Liver (tissue), 7 donors: ENCODE measurements at regions not wholly inside any gene's neighbourhood (a gene's known extent, or its start where the extent isn't known, plus 50 kb on each side); places are given as distances from the start of the nearest gene placed in this dataset.

ENCODE experiments used
- DNase-seq: peaks from one replicate; pipeline ENCODE4 v3.0.0-alpha.2; 2017; ENCODE audit warnings: low spot score
- H3K27ac ChIP-seq, 2 donors: one replicate each; pipeline ENCODE4 v1.7.0; 2013; ENCODE audit warnings: inconsistent platforms in 2 of 2, low read length in 2 of 2, control low read depth in 1 of 2, low read depth in 1 of 2, mild to moderate bottlenecking in 1 of 2
- H3K27me3 ChIP-seq, 4 donors: one replicate each; pipeline versions ENCODE4 v1.6.1 to v1.7.0; 2013; ENCODE audit warnings: low read length in 3 of 4, inconsistent platforms in 1 of 4, mild to moderate bottlenecking in 1 of 4, moderate library complexity in 1 of 4; ENCODE audit not compliant: control insufficient read depth in 4 of 4, insufficient read depth in 4 of 4
- H3K36me3 ChIP-seq, 4 donors: one replicate each; pipeline versions ENCODE4 v1.6.1 to v1.7.0; 2013; ENCODE audit warnings: low read length in 3 of 4, mild to moderate bottlenecking in 3 of 4, low read depth in 1 of 4, moderate library complexity in 1 of 4; ENCODE audit not compliant: control insufficient read depth in 4 of 4, insufficient read depth in 3 of 4
- H3K4me1 ChIP-seq, 4 donors: one replicate each; pipeline versions ENCODE4 v1.6.1 to v1.7.0; 2013; ENCODE audit warnings: low read length in 3 of 4, mild to moderate bottlenecking in 3 of 4, moderate library complexity in 1 of 4; ENCODE audit not compliant: control insufficient read depth in 4 of 4, insufficient read depth in 4 of 4
- H3K4me3 ChIP-seq, 3 donors: one replicate each; pipeline versions ENCODE4 v1.6.1 to v1.7.0; 2013; ENCODE audit warnings: low read length in 3 of 3, control low read depth in 1 of 3, low read depth in 1 of 3, mild to moderate bottlenecking in 1 of 3
- H3K9ac ChIP-seq, 2 donors: one replicate each; pipeline ENCODE4 v1.7.0; 2013; ENCODE audit warnings: low read length in 2 of 2, mild to moderate bottlenecking in 2 of 2, moderate library complexity in 2 of 2, control low read depth in 1 of 2, low read depth in 1 of 2
- H3K9me3 ChIP-seq, 4 donors: one replicate each; pipeline versions ENCODE4 v1.6.1 to v1.7.0; 2013; ENCODE audit warnings: low read length in 3 of 4; ENCODE audit not compliant: control insufficient read depth in 4 of 4
- ATF3 ChIP-seq: IDR thresholded peaks from 2 replicates; pipeline ENCODE4 v1.6.1; 2016; ENCODE audit warnings: antibody characterized with exemption
- CTCF ChIP-seq: fragments of 150-350 bp; IDR thresholded peaks from 2 replicates; pipeline ENCODE4 v1.5.1; 2017; ENCODE audit warnings: improper control_type of control experiment, low read depth, low read length; ENCODE audit not compliant: missing input control
- EGR1 ChIP-seq, 2 donors: IDR thresholded peaks; 2 replicates each; pipeline ENCODE4 v1.6.1; 2016 to 2018; ENCODE audit warnings: antibody characterized with exemption in 2 of 2, low read depth in 2 of 2
- FOXA1 ChIP-seq: IDR thresholded peaks from 2 replicates; pipeline ENCODE4 v1.6.1; 2016; ENCODE audit warnings: antibody characterized with exemption
- FOXA2 ChIP-seq: IDR thresholded peaks from 2 replicates; pipeline ENCODE4 v1.6.1; 2016; ENCODE audit warnings: antibody characterized with exemption
- GABPA ChIP-seq, 2 donors: IDR thresholded peaks in 1 of 2; conservative IDR thresholded peaks in 1 of 2; 2 replicates each; pipeline ENCODE4 v1.6.1; 2016; ENCODE audit warnings: antibody characterized with exemption in 2 of 2, mild to moderate bottlenecking in 1 of 2, moderate library complexity in 1 of 2
- HNF4A ChIP-seq, 2 donors: conservative IDR thresholded peaks; 2 replicates each; pipeline ENCODE4 v1.6.1; 2016; ENCODE audit warnings: antibody characterized with exemption in 2 of 2, mild to moderate bottlenecking in 2 of 2
- HNF4G ChIP-seq: IDR thresholded peaks from 2 replicates; pipeline ENCODE4 v1.6.1; 2016; ENCODE audit warnings: antibody characterized with exemption
- JUND ChIP-seq, 2 donors: IDR thresholded peaks; 2 replicates each; pipeline ENCODE4 v1.6.1; 2016; ENCODE audit warnings: antibody characterized with exemption in 2 of 2
- MAX ChIP-seq: IDR thresholded peaks from 2 replicates; pipeline ENCODE4 v1.6.1; 2016; ENCODE audit warnings: antibody characterized with exemption
- NR2F2 ChIP-seq: IDR thresholded peaks from 2 replicates; pipeline ENCODE4 v1.6.1; 2016; ENCODE audit warnings: antibody characterized with exemption
- RAD21 ChIP-seq, 2 donors: IDR thresholded peaks; 2 replicates each; pipeline ENCODE4 v1.6.1; 2016; ENCODE audit warnings: antibody characterized with exemption in 2 of 2, mild to moderate bottlenecking in 2 of 2
- REST ChIP-seq: IDR thresholded peaks from 2 replicates; pipeline ENCODE4 v1.6.1; 2016; ENCODE audit warnings: antibody characterized with exemption, mild to moderate bottlenecking
- RXRA ChIP-seq, 2 donors: IDR thresholded peaks; 2 replicates each; pipeline ENCODE4 v1.6.1; 2017 to 2018; ENCODE audit warnings: antibody characterized with exemption in 2 of 2, mild to moderate bottlenecking in 1 of 2
- SP1 ChIP-seq: IDR thresholded peaks from 2 replicates; pipeline ENCODE4 v1.6.1; 2018; ENCODE audit warnings: antibody characterized with exemption, mild to moderate bottlenecking
- TAF1 ChIP-seq: conservative IDR thresholded peaks from 2 replicates; pipeline ENCODE4 v1.6.1; 2016; ENCODE audit warnings: antibody characterized with exemption, mild to moderate bottlenecking
- YY1 ChIP-seq: IDR thresholded peaks from 2 replicates; pipeline ENCODE4 v1.6.1; 2016; ENCODE audit warnings: antibody characterized with exemption, mild to moderate bottlenecking
- ZBTB33 ChIP-seq: IDR thresholded peaks from 2 replicates; pipeline ENCODE4 v1.6.1; 2016; ENCODE audit warnings: antibody characterized with exemption
- donor health status: healthy.
- donor health status: healthy.
- donor health status: healthy.
- donor health status: healthy.

- Histone ChIP-seq H3K36me3 (no peaks in the 10 kb centered on the region), H3K4me1 (no peaks in the 10 kb centered on the region), H3K9me3 (no peaks in the 10 kb centered on the region), H3K4me3 (no peak overlapping the region), H3K27ac (no peak overlapping the region), H3K27me3 (no peaks in the 10 kb centered on the region), H3K9ac (no peak overlapping the region)
- no peak for DNase-seq
- TF ChIP-seq RXRA (IDR thresholded peaks at IDR 0.05) (no peak), SP1 (no peak), CTCF (no peak), YY1 (no peak), NR2F2 (no peak), HNF4G (no peak), JUND (IDR thresholded peaks at IDR 0.05) (no peak), EGR1 (IDR thresholded peaks at IDR 0.05; ENCODE audit: low read depth in 2 of 2) (no peak), REST (no peak), HNF4A (conservative IDR thresholded peaks at IDR 0.05) (no peak), ZBTB33 (no peak), GABPA (IDR thresholded peaks at IDR 0.05 in 1 of 2, conservative IDR thresholded peaks at IDR 0.05 in 1 of 2) (no peak), ATF3 (no peak), FOXA2 (no peak), TAF1 (no peak), RAD21 (IDR thresholded peaks at IDR 0.05) (no peak), FOXA1 (no peak), MAX (no peak)
Observed at GRCh38 chrY:21169821-21170220, 341.3 kb upstream of the RBMY1B start.
